Panc1 (cell line): ENCODE measurements at regions not wholly inside any gene's neighbourhood (a gene's known extent, or its start where the extent isn't known, plus 50 kb on each side); places are given as distances from the start of the nearest gene placed in this dataset.

Experiments used
- ATAC-seq: fragments of 200-7000 bp; cut with Tn5 transposase; 2 replicates; pipeline ENCODE4 v1.9.1; 2020; ENCODE audit warnings: mild to moderate bottlenecking, moderate library complexity
- BruUV-seq: library from RNA; stranded (reverse); fragments of 400-500 nt; replicated peaks from 2 replicates; lab custom pipeline; 2021; lab: Mats Ljungman, UMichigan
- CTCF ChIA-PET: fragments of 300-600 bp; sonication (Branson Sonifier 250); formaldehyde crosslinking; loops from one replicate; lab custom pipeline; 2022; ENCODE audit warnings: antibody characterized with exemption; lab: Charles Lee
- POLR2A ChIA-PET: fragments of 300-600 bp; sonication (Branson Sonifier 250); formaldehyde crosslinking; loops from one replicate; lab custom pipeline; 2022; ENCODE audit warnings: antibody characterized with exemption; lab: Charles Lee
- DNase-seq: peaks from one replicate; pipeline ENCODE4 v3.0.0-alpha.2; 2010; ENCODE audit warnings: low read depth, low spot score
- H3K27ac ChIP-seq: 2 replicates; pipeline ENCODE4 v1.5.1; 2011; ENCODE audit warnings: mild to moderate bottlenecking, low read length, inconsistent platforms
- H3K27me3 ChIP-seq: fragments of 200-500 bp; sonication (Bioruptor generic); 2 replicates; pipeline ENCODE4 v1.6.0; 2014; ENCODE audit warnings: low read length, inconsistent platforms; ENCODE audit not compliant: control insufficient read depth, insufficient read depth
- H3K36me3 ChIP-seq: fragments of 200-500 bp; sonication (Bioruptor generic); 2 replicates; pipeline ENCODE4 v1.5.1; 2014; ENCODE audit warnings: inconsistent platforms, mild to moderate bottlenecking, low read length, moderate library complexity; ENCODE audit not compliant: control insufficient read depth, insufficient read depth
- H3K4me1 ChIP-seq: 2 replicates; pipeline ENCODE4 v1.5.1; 2011; ENCODE audit warnings: inconsistent platforms, mild to moderate bottlenecking, low read length, moderate library complexity; ENCODE audit not compliant: control insufficient read depth, insufficient read depth
- H3K4me3 ChIP-seq, 2 experiments: 2 replicates each; pipeline ENCODE4 v1.5.1; 2011 to 2012; ENCODE audit warnings: low read depth in 2 of 2, low read length in 2 of 2, mild to moderate bottlenecking in 2 of 2, inconsistent platforms in 1 of 2, moderate library complexity in 1 of 2
- H3K9me3 ChIP-seq: fragments of 200-500 bp; sonication (Bioruptor generic); 2 replicates; pipeline ENCODE4 v1.5.1; 2014; ENCODE audit warnings: low read depth, mild to moderate bottlenecking, inconsistent platforms, low read length, moderate library complexity; ENCODE audit not compliant: control insufficient read depth, insufficient read depth
- CTCF ChIP-seq: fragments of 450-650 bp; IDR thresholded peaks from 2 replicates; pipeline ENCODE4 v1.5.1; 2017; ENCODE audit warnings: mild to moderate bottlenecking
- POLR2AphosphoS5 ChIP-seq: IDR thresholded peaks from 2 replicates; pipeline ENCODE4 v1.6.1; 2012; ENCODE audit warnings: mild to moderate bottlenecking, low read depth, low read length, moderate library complexity
- REST ChIP-seq, 2 experiments: IDR thresholded peaks; 2 replicates each; pipeline ENCODE4 v1.6.1; 2011 to 2012; ENCODE audit warnings: low read depth in 2 of 2, control low read depth in 1 of 2, low read length in 1 of 2, mild to moderate bottlenecking in 1 of 2, moderate library complexity in 1 of 2; ENCODE audit not compliant: insufficient read depth in 1 of 2
- SIN3A ChIP-seq: IDR thresholded peaks from 2 replicates; pipeline ENCODE4 v1.6.1; 2012; ENCODE audit warnings: low read depth, mild to moderate bottlenecking, low read length, moderate library complexity, borderline replicate concordance; ENCODE audit not compliant: insufficient read depth
- TCF7L2 ChIP-seq: IDR thresholded peaks from 2 replicates; pipeline ENCODE4 v1.6.1; 2011; ENCODE audit warnings: mild to moderate bottlenecking, low read depth, low read length, inconsistent platforms
- in situ Hi-C: cut with HindIII; loops from 2 replicates; pipeline ENCODE4 v1.10.0; 2016; ENCODE audit warnings: low sequenced_read_pairs, low pct_unique_long_range_greater_than_20kb
- intact Hi-C: fragments of 100-400 bp; cut with micrococcal nuclease; formaldehyde crosslinking; loops from one replicate; pipeline ENCODE4 v1.10.0; 2022; ENCODE audit not compliant: unreplicated experiment

- DNase-seq, result no peak
- no peak for TF ChIP-seq POLR2AphosphoS5
- TF ChIP-seq REST (IDR thresholded peaks at IDR 0.05; ENCODE audit: insufficient read depth in 1 of 2, low read depth in 2 of 2, low read length in 1 of 2), result no peak
- TF ChIP-seq CTCF, result no peak
- TF ChIP-seq SIN3A, result no peak
- in situ Hi-C loops, result no loop called here
- Histone ChIP-seq H3K27ac (no peak overlapping the region), H3K36me3 (no peaks in the 10 kb centered on the region), H3K4me1 (no peaks in the 10 kb centered on the region), H3K9me3 (no peaks in the 10 kb centered on the region), H3K27me3 (no peaks in the 10 kb centered on the region), H3K4me3 (no peak overlapping the region)
- ChIA-PET POLR2A (no interaction called here), CTCF (no interaction called here)
- no TSS peak for BruUV-seq
- no peak for ATAC-seq
- intact Hi-C loops, result no loop called here
Observed at GRCh38 chr10:2188371-2188770, 451.0 kb upstream of the ADARB2 start.

- CTCF ChIA-PET, result no interaction called here
- no peak overlapping the region for H3K27ac ChIP-seq
- no peak for DNase-seq
- H3K9me3 ChIP-seq, result no peaks in the 10 kb centered on the region
- no peaks in the 10 kb centered on the region for H3K27me3 ChIP-seq
- BruUV-seq, result no TSS peak
- no peaks in the 10 kb centered on the region for H3K4me1 ChIP-seq
- TF ChIP-seq CTCF, result no peak
- no peak for TF ChIP-seq TCF7L2
- no peak for TF ChIP-seq REST (IDR thresholded peaks at IDR 0.05; ENCODE audit: insufficient read depth in 1 of 2, low read depth in 2 of 2, low read length in 1 of 2)
- no peak for TF ChIP-seq SIN3A
- no peak for TF ChIP-seq POLR2AphosphoS5
- no peaks in the 10 kb centered on the region for H3K36me3 ChIP-seq
- in situ Hi-C loops (no loop called here), intact Hi-C loops (no loop called here)
- POLR2A ChIA-PET, result interaction anchor here (0.7 kb wide), 1 partner anchor 192 kb away, joined by 3 read pairs; no protein-coding TSS in a partner anchor
- H3K4me3 ChIP-seq, result no peak overlapping the region
- ATAC-seq, result no peak
Observed at GRCh38 chr10:2173327-2173726, 436.0 kb upstream of the ADARB2 start.
